Activated T-helper 1 cell treated with anti-CD3 and anti-CD28 coated beads, Interleukin-12 subunit alpha, Interleukin-12 subunit beta, Interleukin-2, Interleukin-4 antibody, amounts not matched to agents 30 ng/mL and 10 ng/mL and 1 ng/mL, durations not matched to agents 14 hours and 24 hours and 36 hours (primary cell): ENCODE measurements at regions not wholly inside any gene's neighbourhood (a gene's known extent, or its start where the extent isn't known, plus 50 kb on each side); places are given as distances from the start of the nearest gene placed in this dataset.

Experiments
- DNase-seq: peaks from one replicate; pipeline ENCODE4 v3.0.0; 2021; ENCODE audit warnings: low spot score
- H3K27ac Mint-ChIP-seq: one replicate; pipeline ENCODE4 v1.8.0; 2021; ENCODE audit warnings: mild to moderate bottlenecking, mixed read lengths
- H3K27me3 Mint-ChIP-seq: one replicate; pipeline ENCODE4 v1.8.0; 2022; ENCODE audit warnings: mild to moderate bottlenecking, moderate library complexity, mixed read lengths; ENCODE audit not compliant: insufficient read depth
- H3K36me3 Mint-ChIP-seq: one replicate; pipeline ENCODE4 v1.8.0; 2021; ENCODE audit warnings: low read depth, mixed read lengths
- H3K4me1 Mint-ChIP-seq: one replicate; pipeline ENCODE4 v1.8.0; 2021; ENCODE audit warnings: low read depth, mixed read lengths
- H3K4me3 Mint-ChIP-seq: one replicate; pipeline ENCODE4 v1.8.0; 2021; ENCODE audit warnings: mild to moderate bottlenecking, moderate library complexity, mixed read lengths
- H3K9me3 Mint-ChIP-seq: one replicate; pipeline ENCODE4 v1.8.0; 2021; ENCODE audit warnings: mixed read lengths
- intact Hi-C: fragments of 100-400 bp; cut with micrococcal nuclease; formaldehyde crosslinking; loops from one replicate; pipeline ENCODE4 v1.15.1; 2024

- intact Hi-C loops, result no loop called here
- Mint-ChIP-seq H3K27me3 (no peaks in the 10 kb centered on the region), H3K4me3 (no peak overlapping the region), H3K9me3 (peaks cover 7% of the 10 kb centered on the region), H3K36me3 (no peaks in the 10 kb centered on the region), H3K27ac (no peak overlapping the region), H3K4me1 (no peaks in the 10 kb centered on the region)
- DNase-seq, result no peak
Measured at GRCh38 chr17:54505404-54505803, 395.2 kb upstream of the TOM1L1 start.

- intact Hi-C loops, result no loop called here
- no peak for DNase-seq
- Mint-ChIP-seq H3K27ac (no peak overlapping the region), H3K9me3 (peaks cover 40% of the 10 kb centered on the region), H3K27me3 (no peaks in the 10 kb centered on the region), H3K4me1 (no peaks in the 10 kb centered on the region), H3K4me3 (no peak overlapping the region), H3K36me3 (no peaks in the 10 kb centered on the region)
Measured at GRCh38 chr17:54518706-54519105, 381.9 kb upstream of the TOM1L1 start.

GRCh38 chr17:54521137-54521536 lies 379.5 kb upstream of the TOM1L1 start:
- H3K9me3 Mint-ChIP-seq, result peaks cover 37% of the 10 kb centered on the region
- intact Hi-C loops, result no loop called here
- H3K27ac Mint-ChIP-seq, result no peak overlapping the region
- no peaks in the 10 kb centered on the region for H3K27me3 Mint-ChIP-seq
- H3K4me1 Mint-ChIP-seq, result no peaks in the 10 kb centered on the region
- no peak for DNase-seq
- no peak overlapping the region for H3K4me3 Mint-ChIP-seq
- H3K36me3 Mint-ChIP-seq, result no peaks in the 10 kb centered on the region

- Mint-ChIP-seq H3K27me3 (no peaks in the 10 kb centered on the region), H3K4me3 (no peak overlapping the region), H3K9me3 (peaks cover 14% of the 10 kb centered on the region), H3K36me3 (no peaks in the 10 kb centered on the region), H3K27ac (no peak overlapping the region), H3K4me1 (no peaks in the 10 kb centered on the region)
- DNase-seq, result no peak
- intact Hi-C loops, result no loop called here
Measured at GRCh38 chr17:54524501-54524900, 376.2 kb upstream of the TOM1L1 start.

GRCh38 chr17:54527941-54528340 lies 372.7 kb upstream of the TOM1L1 start:
- Mint-ChIP-seq H3K4me3 (no peak overlapping the region), H3K4me1 (no peaks in the 10 kb centered on the region), H3K27ac (no peak overlapping the region), H3K9me3 (peaks cover 3% of the 10 kb centered on the region), H3K36me3 (no peaks in the 10 kb centered on the region), H3K27me3 (no peaks in the 10 kb centered on the region)
- no peak for DNase-seq
- intact Hi-C loops, result no loop called here

- Mint-ChIP-seq H3K27me3 (no peaks in the 10 kb centered on the region), H3K4me3 (no peak overlapping the region), H3K36me3 (no peaks in the 10 kb centered on the region), H3K27ac (no peak overlapping the region), H3K9me3 (peaks cover 3% of the 10 kb centered on the region), H3K4me1 (no peaks in the 10 kb centered on the region)
- DNase-seq, result no peak
- intact Hi-C loops, result no loop called here
Measured at GRCh38 chr17:54530398-54530797, 370.3 kb upstream of the TOM1L1 start.

GRCh38 chr17:54536306-54536705 lies 364.3 kb upstream of the TOM1L1 start:
- Mint-ChIP-seq H3K4me1 (no peaks in the 10 kb centered on the region), H3K9me3 (peaks cover 22% of the 10 kb centered on the region), H3K4me3 (no peak overlapping the region), H3K36me3 (no peaks in the 10 kb centered on the region), H3K27ac (no peak overlapping the region), H3K27me3 (no peaks in the 10 kb centered on the region)
- no peak for DNase-seq
- intact Hi-C loops, result no loop called here

- Mint-ChIP-seq H3K27ac (no peak overlapping the region), H3K36me3 (no peaks in the 10 kb centered on the region), H3K4me1 (no peaks in the 10 kb centered on the region), H3K27me3 (no peaks in the 10 kb centered on the region), H3K9me3 (peaks cover 24% of the 10 kb centered on the region), H3K4me3 (no peak overlapping the region)
- DNase-seq, result no peak
- intact Hi-C loops, result no loop called here
Measured at GRCh38 chr17:54537656-54538055, 363.0 kb upstream of the TOM1L1 start.

GRCh38 chr17:54544249-54544648 lies 356.4 kb upstream of the TOM1L1 start:
- Mint-ChIP-seq H3K4me1 (no peaks in the 10 kb centered on the region), H3K4me3 (no peak overlapping the region), H3K27me3 (no peaks in the 10 kb centered on the region), H3K27ac (no peak overlapping the region), H3K36me3 (no peaks in the 10 kb centered on the region), H3K9me3 (peaks cover 16% of the 10 kb centered on the region)
- intact Hi-C loops, result no loop called here
- no peak for DNase-seq

GRCh38 chr17:54559883-54560282 lies 340.8 kb upstream of the TOM1L1 start:
- Mint-ChIP-seq H3K4me1 (no peaks in the 10 kb centered on the region), H3K36me3 (no peaks in the 10 kb centered on the region), H3K27me3 (no peaks in the 10 kb centered on the region), H3K9me3 (peaks cover 7% of the 10 kb centered on the region), H3K4me3 (no peak overlapping the region), H3K27ac (no peak overlapping the region)
- intact Hi-C loops, result no loop called here
- DNase-seq, result no peak

- Mint-ChIP-seq H3K36me3 (no peaks in the 10 kb centered on the region), H3K27ac (no peak overlapping the region), H3K27me3 (no peaks in the 10 kb centered on the region), H3K4me1 (no peaks in the 10 kb centered on the region), H3K4me3 (no peak overlapping the region), H3K9me3 (peaks cover 34% of the 10 kb centered on the region)
- intact Hi-C loops, result no loop called here
- no peak for DNase-seq
Measured at GRCh38 chr17:54608634-54609155, 292.0 kb upstream of the TOM1L1 start.

GRCh38 chr17:54620399-54620978 lies 280.2 kb upstream of the TOM1L1 start:
- H3K27ac Mint-ChIP-seq, result no peak overlapping the region
- no peaks in the 10 kb centered on the region for H3K36me3 Mint-ChIP-seq
- H3K4me3 Mint-ChIP-seq, result no peak overlapping the region
- intact Hi-C loops, result no loop called here
- peaks cover 7% of the 10 kb centered on the region for H3K9me3 Mint-ChIP-seq
- no peaks in the 10 kb centered on the region for H3K4me1 Mint-ChIP-seq
- no peak for DNase-seq
- H3K27me3 Mint-ChIP-seq, result no peaks in the 10 kb centered on the region

GRCh38 chr17:54623746-54624145 lies 276.9 kb upstream of the TOM1L1 start:
- Mint-ChIP-seq H3K27me3 (no peaks in the 10 kb centered on the region), H3K9me3 (peaks cover 4% of the 10 kb centered on the region), H3K27ac (no peak overlapping the region), H3K4me1 (no peaks in the 10 kb centered on the region), H3K36me3 (no peaks in the 10 kb centered on the region), H3K4me3 (no peak overlapping the region)
- intact Hi-C loops, result no loop called here
- no peak for DNase-seq

- Mint-ChIP-seq H3K27ac (no peak overlapping the region), H3K27me3 (no peaks in the 10 kb centered on the region), H3K4me1 (no peaks in the 10 kb centered on the region), H3K4me3 (no peak overlapping the region), H3K36me3 (no peaks in the 10 kb centered on the region), H3K9me3 (peaks cover 4% of the 10 kb centered on the region)
- intact Hi-C loops, result no loop called here
- no peak for DNase-seq
Measured at GRCh38 chr17:54626146-54626703, 274.4 kb upstream of the TOM1L1 start.
